T47D (cell line): ENCODE measurements at regions not wholly inside any gene's neighbourhood (a gene's known extent, or its start where the extent isn't known, plus 50 kb on each side); places are given as distances from the start of the nearest gene placed in this dataset.
A peak's percentile ranks its signal among the peaks of the same experiment; 100 is the strongest.

ENCODE experiments used
- DNase-seq, 2 experiments: peaks; one replicate each; pipeline versions ENCODE4 v3.0.0 to v3.0.0-alpha.2; 2011 to 2012; ENCODE audit warnings: low read depth in 1 of 2, low spot score in 1 of 2
- JUND ChIP-seq: IDR thresholded peaks from 2 replicates; pipeline ENCODE4 v1.6.1; 2012; ENCODE audit warnings: low read depth
- in situ Hi-C: cut with HindIII; loops from 2 replicates; pipeline ENCODE4 v1.10.0; 2016; ENCODE audit warnings: low sequenced_read_pairs, low pct_unique_long_range_greater_than_20kb

GRCh38 chr1:112040891-112041740 is 51.6 kb upstream of the KCND3 start:
- in situ Hi-C loops, result no loop called here
- DNase-seq, result no peak
- TF ChIP-seq JUND, result no peak

- DNase-seq, result no peak
- no peak for TF ChIP-seq JUND
- in situ Hi-C loops, result no loop called here
These were observed 54.4 kb upstream of the KCND3 start for GRCh38 chr1:112043901-112044300.

- in situ Hi-C loops, result no loop called here
- no peak for DNase-seq
- no peak for TF ChIP-seq JUND
These were observed 55.3 kb upstream of the KCND3 start for GRCh38 chr1:112044745-112045144.

- no peak for TF ChIP-seq JUND
- in situ Hi-C loops, result no loop called here
- no peak for DNase-seq
These were observed 57.2 kb upstream of the KCND3 start for GRCh38 chr1:112046630-112047029.

- DNase-seq, result no peak
- in situ Hi-C loops, result no loop called here
- TF ChIP-seq JUND, result no peak
These were observed 59.0 kb upstream of the KCND3 start for GRCh38 chr1:112048421-112048820.

GRCh38 chr1:112054510-112054909 is 65.0 kb upstream of the KCND3 start:
- in situ Hi-C loops, result no loop called here
- peak in 1 of 2 experiments; percentile 6 for DNase-seq
- no peak for TF ChIP-seq JUND

- no peak for DNase-seq
- in situ Hi-C loops, result no loop called here
- TF ChIP-seq JUND, result no peak
These were observed 66.9 kb upstream of the KCND3 start for GRCh38 chr1:112056354-112056753.

GRCh38 chr1:112057736-112058135 is 68.3 kb upstream of the KCND3 start:
- no peak for TF ChIP-seq JUND
- in situ Hi-C loops, result no loop called here
- no peak for DNase-seq

- in situ Hi-C loops, result no loop called here
These were observed 69.5 kb upstream of the KCND3 start for GRCh38 chr1:112058815-112059450.

GRCh38 chr1:112059679-112060078 is 70.2 kb upstream of the KCND3 start:
- no peak for DNase-seq
- no peak for TF ChIP-seq JUND
- in situ Hi-C loops, result no loop called here

More at GRCh38 chr1:112058815-112059450, 69.5 kb upstream of the KCND3 start:
- no peak for DNase-seq
- no peak for TF ChIP-seq JUND

- no peak for TF ChIP-seq JUND
- DNase-seq, result no peak
- in situ Hi-C loops, result no loop called here
These were observed 70.8 kb upstream of the KCND3 start for GRCh38 chr1:112060261-112060660.

GRCh38 chr1:112061056-112061455 is 71.6 kb upstream of the KCND3 start:
- in situ Hi-C loops, result no loop called here
- peak in 1 of 2 experiments; percentile 3 for DNase-seq
- no peak for TF ChIP-seq JUND

GRCh38 chr1:112061901-112062320 is 72.4 kb upstream of the KCND3 start:
- TF ChIP-seq JUND, result no peak
- in situ Hi-C loops, result no loop called here
- DNase-seq, result no peak
